ENCODE measurements at regions not wholly inside any gene's neighbourhood (a gene's known extent, or its start where the extent isn't known, plus 50 kb on each side); places are given as distances from the start of the nearest gene placed in this dataset.

DNA sequence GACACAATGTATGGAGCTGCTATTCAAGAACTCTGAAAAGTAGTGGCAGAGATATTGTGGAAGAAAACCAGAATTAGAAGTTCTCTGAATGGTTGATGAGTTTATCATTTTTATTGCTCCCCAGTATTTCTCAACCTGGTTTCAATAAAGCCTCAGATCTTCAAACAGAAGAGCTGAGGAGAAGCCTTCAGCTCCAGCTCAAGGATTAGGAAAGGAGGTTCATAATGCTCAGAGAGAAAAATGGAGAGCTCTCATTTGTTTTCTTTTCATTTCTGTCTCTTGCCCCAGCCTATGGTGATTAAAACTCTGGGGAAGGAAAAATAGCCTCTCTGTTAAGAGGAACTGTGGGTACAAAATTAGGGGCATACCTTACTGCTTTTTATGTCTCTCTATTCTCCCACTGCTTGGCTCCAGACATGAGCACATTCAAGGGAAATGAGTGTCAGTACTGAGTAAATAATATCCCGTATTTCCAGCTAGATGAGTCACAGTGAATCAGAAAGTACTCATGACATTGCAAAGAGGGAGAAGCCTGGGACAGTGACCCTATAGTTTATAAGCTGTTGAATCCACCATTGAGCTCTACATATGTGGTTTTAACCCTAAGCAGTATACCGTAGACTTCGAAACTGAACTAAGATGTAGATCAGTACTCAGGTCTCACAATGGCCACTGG, 138.1 kb downstream of the EMB start:
- Histone ChIP-seq H3K4me3 (no peak overlapping the region), H4K20me1 (ENCODE audit: low read depth) (no peaks in the 10 kb centered on the region), H3K79me2 (ENCODE audit: low read depth) (no peaks in the 10 kb centered on the region), H3K9ac (no peak overlapping the region), H2AFZ (replicated peaks) (no peak overlapping the region), H3K27me3 (no peaks in the 10 kb centered on the region), H3F3A (ENCODE audit: low read depth) (no peaks in the 10 kb centered on the region), H3K4me1 (no peaks in the 10 kb centered on the region), H3K9me3 (ENCODE audit: low read depth) (peaks cover 36% of the 10 kb centered on the region), H3K36me3 (no peaks in the 10 kb centered on the region), H3K27ac (no peak overlapping the region), H3K4me2 (no peak overlapping the region)
- H3K4me1 Mint-ChIP-seq: no peaks in the 10 kb centered on the region
- TF ChIP-seq, protein P1, sequence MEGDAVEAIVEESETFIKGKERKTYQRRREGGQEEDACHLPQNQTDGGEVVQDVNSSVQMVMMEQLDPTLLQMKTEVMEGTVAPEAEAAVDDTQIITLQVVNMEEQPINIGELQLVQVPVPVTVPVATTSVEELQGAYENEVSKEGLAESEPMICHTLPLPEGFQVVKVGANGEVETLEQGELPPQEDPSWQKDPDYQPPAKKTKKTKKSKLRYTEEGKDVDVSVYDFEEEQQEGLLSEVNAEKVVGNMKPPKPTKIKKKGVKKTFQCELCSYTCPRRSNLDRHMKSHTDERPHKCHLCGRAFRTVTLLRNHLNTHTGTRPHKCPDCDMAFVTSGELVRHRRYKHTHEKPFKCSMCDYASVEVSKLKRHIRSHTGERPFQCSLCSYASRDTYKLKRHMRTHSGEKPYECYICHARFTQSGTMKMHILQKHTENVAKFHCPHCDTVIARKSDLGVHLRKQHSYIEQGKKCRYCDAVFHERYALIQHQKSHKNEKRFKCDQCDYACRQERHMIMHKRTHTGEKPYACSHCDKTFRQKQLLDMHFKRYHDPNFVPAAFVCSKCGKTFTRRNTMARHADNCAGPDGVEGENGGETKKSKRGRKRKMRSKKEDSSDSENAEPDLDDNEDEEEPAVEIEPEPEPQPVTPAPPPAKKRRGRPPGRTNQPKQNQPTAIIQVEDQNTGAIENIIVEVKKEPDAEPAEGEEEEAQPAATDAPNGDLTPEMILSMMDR (IDR thresholded peaks at IDR 0.05): no peak
- TF ChIP-seq EZH2phosphoT487 (IDR thresholded peaks at IDR 0.05) (no peak), EZH2 (IDR thresholded peaks at IDR 0.05) (no peak)
- H3K27ac Mint-ChIP-seq: no peak overlapping the region
- H3K9me3 Mint-ChIP-seq: peaks cover 8% of the 10 kb centered on the region
- H3K36me3 Mint-ChIP-seq: no peaks in the 10 kb centered on the region
- no peak for DNase-seq (ENCODE audit: low spot score)
- H3K4me3 Mint-ChIP-seq: no peak overlapping the region
- no peaks in the 10 kb centered on the region for H3K27me3 Mint-ChIP-seq (ENCODE audit: insufficient read depth, low read depth)

- TF ChIP-seq EZH2phosphoT487 (IDR thresholded peaks at IDR 0.05) (no peak), EZH2 (IDR thresholded peaks at IDR 0.05) (no peak)
- TF ChIP-seq, protein P1 (IDR thresholded peaks at IDR 0.05): no peak
- peaks cover 7% of the 10 kb centered on the region for H3K9me3 Mint-ChIP-seq
These were observed 139.3 kb downstream of the EMB start for GRCh38 chr5:50301756-50302155.

GRCh38 chr5:50300878-50301277, 140.2 kb downstream of the EMB start:
- Mint-ChIP-seq H3K9me3 (peaks cover 5% of the 10 kb centered on the region), H3K4me1 (no peaks in the 10 kb centered on the region), H3K27ac (no peak overlapping the region), H3K27me3 (ENCODE audit: insufficient read depth, low read depth) (no peaks in the 10 kb centered on the region), H3K36me3 (no peaks in the 10 kb centered on the region), H3K4me3 (no peak overlapping the region)
- no peaks in the 10 kb centered on the region for H4K20me1 ChIP-seq (ENCODE audit: low read depth)
- H3K36me3 ChIP-seq: no peaks in the 10 kb centered on the region
- no peaks in the 10 kb centered on the region for H3K27me3 ChIP-seq
- no peaks in the 10 kb centered on the region for H3K4me1 ChIP-seq
- no peak overlapping the region for H3K4me2 ChIP-seq
- peaks cover 36% of the 10 kb centered on the region for H3K9me3 ChIP-seq (ENCODE audit: low read depth)
- DNase-seq (ENCODE audit: low spot score): no peak
- TF ChIP-seq EZH2 (IDR thresholded peaks at IDR 0.05): no peak
- TF ChIP-seq, protein P1 (IDR thresholded peaks at IDR 0.05): no peak
- no peak for TF ChIP-seq EZH2phosphoT487 (IDR thresholded peaks at IDR 0.05)
- H3K4me3 ChIP-seq: no peak overlapping the region
- H3F3A ChIP-seq (ENCODE audit: low read depth): no peaks in the 10 kb centered on the region
- H3K79me2 ChIP-seq (ENCODE audit: low read depth): no peaks in the 10 kb centered on the region
- no peak overlapping the region for H2AFZ ChIP-seq (replicated peaks)
- H3K9ac ChIP-seq: no peak overlapping the region
- H3K27ac ChIP-seq: no peak overlapping the region

More at GRCh38 chr5:50301756-50302155, 139.3 kb downstream of the EMB start:
- Histone ChIP-seq H3K4me3 (no peak overlapping the region), H3K4me1 (no peaks in the 10 kb centered on the region), H3K27ac (no peak overlapping the region), H3K9ac (no peak overlapping the region), H3K27me3 (no peaks in the 10 kb centered on the region), H3K79me2 (ENCODE audit: low read depth) (no peaks in the 10 kb centered on the region), H2AFZ (replicated peaks) (no peak overlapping the region), H3K9me3 (ENCODE audit: low read depth) (peaks cover 36% of the 10 kb centered on the region), H3F3A (ENCODE audit: low read depth) (no peaks in the 10 kb centered on the region), H4K20me1 (ENCODE audit: low read depth) (no peaks in the 10 kb centered on the region), H3K4me2 (no peak overlapping the region), H3K36me3 (no peaks in the 10 kb centered on the region)
- H3K27ac Mint-ChIP-seq: no peak overlapping the region
- H3K4me1 Mint-ChIP-seq: no peaks in the 10 kb centered on the region
- H3K4me3 Mint-ChIP-seq: no peak overlapping the region
- no peak for DNase-seq (ENCODE audit: low spot score)
- no peaks in the 10 kb centered on the region for H3K36me3 Mint-ChIP-seq
- H3K27me3 Mint-ChIP-seq (ENCODE audit: insufficient read depth, low read depth): no peaks in the 10 kb centered on the region

Data from neural progenitor cell (in vitro differentiated cells).